Mesothelial cell of epicardium (in vitro differentiated cells): ENCODE measurements at regions not wholly inside any gene's neighbourhood (a gene's known extent, or its start where the extent isn't known, plus 50 kb on each side); places are given as distances from the start of the nearest gene placed in this dataset.

Experiments
- DNase-seq, 2 experiments: peaks; one replicate each; pipeline ENCODE4 v3.0.0; 2021; ENCODE audit warnings: low spot score in 2 of 2; ENCODE audit not compliant: unreplicated experiment in 2 of 2
- H3K27ac Mint-ChIP-seq: 2 replicates; pipeline ENCODE4 v1.8.0; 2021; ENCODE audit warnings: mixed read lengths
- H3K27me3 Mint-ChIP-seq: 2 replicates; pipeline ENCODE4 v1.8.0; 2021; ENCODE audit warnings: low read depth, mixed read lengths
- H3K36me3 Mint-ChIP-seq: 2 replicates; pipeline ENCODE4 v1.8.0; 2021; ENCODE audit warnings: mixed read lengths
- H3K4me1 Mint-ChIP-seq: 2 replicates; pipeline ENCODE4 v1.8.0; 2021; ENCODE audit warnings: mixed read lengths
- H3K4me3 Mint-ChIP-seq: 2 replicates; pipeline ENCODE4 v1.8.0; 2021; ENCODE audit warnings: mild to moderate bottlenecking, moderate library complexity, mixed read lengths
- H3K9me3 Mint-ChIP-seq: 2 replicates; pipeline ENCODE4 v1.8.0; 2021; ENCODE audit warnings: mixed read lengths
- TF ChIP-seq, protein P1 (sequence below): fragments of 200-600 bp; sonication (generic); IDR thresholded peaks from one replicate; pipeline ENCODE4 v1.5.0; 2021; ENCODE audit warnings: antibody characterized with exemption; ENCODE audit not compliant: unreplicated experiment

DNA sequence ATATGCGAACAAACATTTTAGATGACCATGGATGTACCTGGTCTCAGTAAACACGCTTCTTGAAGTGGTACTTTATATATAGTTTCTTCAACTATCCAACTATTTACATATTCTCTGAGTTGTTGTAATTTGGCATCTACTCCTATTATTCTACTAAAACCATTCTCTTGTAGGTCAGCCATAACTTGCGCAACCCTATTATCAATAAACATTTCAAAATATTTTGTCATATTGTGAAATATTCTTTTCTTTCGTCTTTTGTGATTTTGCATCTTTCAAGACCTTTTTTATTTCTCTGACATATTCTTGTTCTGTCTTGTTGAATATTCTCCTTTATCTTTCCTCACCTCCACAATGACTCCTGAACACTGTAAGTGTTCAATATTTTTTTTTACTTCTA is 753.3 kb downstream of the NXPH1 start:
- Mint-ChIP-seq H3K4me3 (no peak overlapping the region), H3K27me3 (no peaks in the 10 kb centered on the region), H3K4me1 (peaks cover 11% of the 10 kb centered on the region), H3K9me3 (no peaks in the 10 kb centered on the region), H3K27ac (no peak overlapping the region), H3K36me3 (no peaks in the 10 kb centered on the region)
- TF ChIP-seq, protein P1, sequence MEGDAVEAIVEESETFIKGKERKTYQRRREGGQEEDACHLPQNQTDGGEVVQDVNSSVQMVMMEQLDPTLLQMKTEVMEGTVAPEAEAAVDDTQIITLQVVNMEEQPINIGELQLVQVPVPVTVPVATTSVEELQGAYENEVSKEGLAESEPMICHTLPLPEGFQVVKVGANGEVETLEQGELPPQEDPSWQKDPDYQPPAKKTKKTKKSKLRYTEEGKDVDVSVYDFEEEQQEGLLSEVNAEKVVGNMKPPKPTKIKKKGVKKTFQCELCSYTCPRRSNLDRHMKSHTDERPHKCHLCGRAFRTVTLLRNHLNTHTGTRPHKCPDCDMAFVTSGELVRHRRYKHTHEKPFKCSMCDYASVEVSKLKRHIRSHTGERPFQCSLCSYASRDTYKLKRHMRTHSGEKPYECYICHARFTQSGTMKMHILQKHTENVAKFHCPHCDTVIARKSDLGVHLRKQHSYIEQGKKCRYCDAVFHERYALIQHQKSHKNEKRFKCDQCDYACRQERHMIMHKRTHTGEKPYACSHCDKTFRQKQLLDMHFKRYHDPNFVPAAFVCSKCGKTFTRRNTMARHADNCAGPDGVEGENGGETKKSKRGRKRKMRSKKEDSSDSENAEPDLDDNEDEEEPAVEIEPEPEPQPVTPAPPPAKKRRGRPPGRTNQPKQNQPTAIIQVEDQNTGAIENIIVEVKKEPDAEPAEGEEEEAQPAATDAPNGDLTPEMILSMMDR: no peak
- DNase-seq: no peak

DNA sequence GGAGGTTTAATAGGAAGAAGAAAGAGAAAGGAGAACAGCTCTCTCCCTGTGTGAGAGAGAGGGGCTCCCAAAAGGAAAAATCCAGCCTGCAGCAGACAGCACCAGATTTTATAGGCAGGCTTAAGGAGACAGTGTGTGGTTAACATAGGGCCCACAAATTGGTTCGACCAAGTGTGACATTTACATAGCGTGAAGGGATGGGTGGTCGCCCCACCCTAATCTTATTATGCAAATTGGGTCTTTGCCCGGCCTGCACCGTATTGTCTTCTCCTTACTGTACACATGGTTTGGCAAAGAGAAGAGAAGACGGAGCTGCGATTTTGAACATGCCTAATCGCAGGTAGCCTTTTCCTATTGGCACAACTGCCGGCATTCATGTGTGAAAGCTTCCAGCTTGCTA is 756.3 kb downstream of the NXPH1 start:
- Mint-ChIP-seq H3K27me3 (no peaks in the 10 kb centered on the region), H3K4me1 (peaks cover 22% of the 10 kb centered on the region), H3K9me3 (no peaks in the 10 kb centered on the region), H3K27ac (no peak overlapping the region), H3K4me3 (no peak overlapping the region), H3K36me3 (no peaks in the 10 kb centered on the region)
- TF ChIP-seq, protein P1: no peak
- no peak for DNase-seq

DNA sequence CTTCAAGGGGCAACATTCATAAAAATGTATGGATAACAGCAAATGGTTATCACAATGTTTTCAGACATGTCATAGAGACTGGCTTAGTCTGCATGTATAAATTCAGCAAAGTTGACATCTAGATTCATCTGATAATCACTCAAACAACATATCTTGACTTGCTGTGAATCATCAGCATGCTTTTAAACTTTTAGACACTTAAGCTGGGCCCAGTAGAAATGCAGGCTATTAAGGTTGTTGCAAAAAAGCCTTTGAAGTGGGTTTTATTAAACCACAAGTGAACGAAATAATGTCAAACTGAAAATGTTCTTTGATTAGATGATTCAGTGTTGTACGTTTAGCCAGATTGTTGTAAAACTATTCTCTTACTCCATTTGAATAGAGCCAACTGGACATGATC is 759.6 kb downstream of the NXPH1 start:
- peaks cover 16% of the 10 kb centered on the region for H3K4me1 Mint-ChIP-seq
- H3K27ac Mint-ChIP-seq: no peak overlapping the region
- TF ChIP-seq, protein P1: no peak
- no peak overlapping the region for H3K4me3 Mint-ChIP-seq
- no peaks in the 10 kb centered on the region for H3K9me3 Mint-ChIP-seq
- no peaks in the 10 kb centered on the region for H3K36me3 Mint-ChIP-seq
- H3K27me3 Mint-ChIP-seq: no peaks in the 10 kb centered on the region
- no peak for DNase-seq

DNA sequence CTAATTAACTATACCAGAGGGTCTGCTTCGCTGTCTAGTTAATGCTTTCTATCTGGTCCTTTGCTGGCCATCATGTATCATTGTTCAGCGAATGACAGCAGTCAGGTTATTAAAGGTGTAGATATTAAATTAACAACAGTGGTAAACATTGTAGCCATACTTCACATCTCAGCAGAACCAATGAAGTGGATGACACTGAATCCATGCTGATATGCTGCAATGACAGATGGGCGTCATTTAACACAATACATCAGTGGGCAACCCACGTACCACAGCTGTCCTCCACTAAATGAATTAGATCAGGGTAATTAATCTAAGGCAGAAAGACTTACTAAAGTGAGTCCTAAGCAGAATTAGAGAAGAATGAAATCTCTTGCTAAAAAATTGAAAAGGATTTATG is 767.2 kb downstream of the NXPH1 start:
- H3K27me3 Mint-ChIP-seq: no peaks in the 10 kb centered on the region
- H3K9me3 Mint-ChIP-seq: no peaks in the 10 kb centered on the region
- H3K4me3 Mint-ChIP-seq: no peak overlapping the region
- no peaks in the 10 kb centered on the region for H3K36me3 Mint-ChIP-seq
- DNase-seq: no peak
- H3K4me1 Mint-ChIP-seq: peaks cover 3% of the 10 kb centered on the region
- TF ChIP-seq, protein P1: no peak
- H3K27ac Mint-ChIP-seq: no peak overlapping the region

DNA sequence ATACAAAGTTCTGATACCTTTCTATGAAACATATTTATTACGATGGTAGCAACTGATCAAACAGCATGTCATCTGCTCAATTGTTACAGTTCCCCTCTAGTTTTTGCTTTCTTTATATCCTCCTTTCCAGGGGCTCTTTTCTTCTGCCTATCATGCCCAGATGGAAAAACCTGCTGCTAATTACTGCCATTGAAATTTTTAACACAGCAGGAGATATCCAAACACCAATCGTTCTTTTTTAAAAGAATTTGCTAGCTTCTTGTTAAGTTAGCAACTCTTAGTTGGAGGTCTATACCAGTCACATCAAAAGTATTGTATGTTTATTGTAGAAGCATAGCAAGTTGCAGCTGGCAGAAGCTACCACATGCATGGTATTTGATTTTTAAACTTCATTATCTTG is 768.5 kb downstream of the NXPH1 start:
- Mint-ChIP-seq H3K27me3 (no peaks in the 10 kb centered on the region), H3K4me3 (no peak overlapping the region), H3K4me1 (peaks cover 3% of the 10 kb centered on the region), H3K9me3 (no peaks in the 10 kb centered on the region), H3K36me3 (no peaks in the 10 kb centered on the region), H3K27ac (no peak overlapping the region)
- DNase-seq: no peak
- TF ChIP-seq, protein P1: no peak

DNA sequence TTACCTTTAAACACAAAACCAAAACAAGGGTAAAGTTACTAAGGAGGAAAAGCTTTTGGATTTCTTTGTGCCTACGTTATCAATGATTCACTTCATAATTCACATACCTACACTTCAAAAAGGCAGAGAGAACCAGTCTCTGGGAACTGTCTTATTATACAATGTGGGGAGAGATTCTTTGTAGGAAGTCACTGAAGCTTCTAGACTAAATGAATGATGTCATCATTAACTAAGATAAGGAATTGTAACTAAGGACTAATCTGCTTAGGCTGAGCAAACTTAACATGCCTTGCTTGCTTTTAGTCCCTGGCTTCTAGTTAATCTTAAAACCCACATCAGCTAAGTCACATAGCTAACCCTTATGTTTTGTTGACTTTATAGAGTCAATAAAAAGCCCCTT is 771.2 kb downstream of the NXPH1 start:
- no peak overlapping the region for H3K4me3 Mint-ChIP-seq
- no peak for DNase-seq
- H3K36me3 Mint-ChIP-seq: no peaks in the 10 kb centered on the region
- no peaks in the 10 kb centered on the region for H3K9me3 Mint-ChIP-seq
- no peaks in the 10 kb centered on the region for H3K27me3 Mint-ChIP-seq
- H3K4me1 Mint-ChIP-seq: peaks cover 3% of the 10 kb centered on the region
- H3K27ac Mint-ChIP-seq: no peak overlapping the region
- TF ChIP-seq, protein P1: no peak
